Thymus (tissue), 11 donors: ENCODE measurements at regions not wholly inside any gene's neighbourhood (a gene's known extent, or its start where the extent isn't known, plus 50 kb on each side); places are given as distances from the start of the nearest gene placed in this dataset.
"Not testable (repeated sequence)": the region's sequence is repeated elsewhere in the genome, so short reads cannot be mapped to it uniquely, and the experiment has no call there.

Source experiments
- DNase-seq, 9 donors: peaks; one replicate each; pipeline ENCODE4 v3.0.0-alpha.2; 2013; ENCODE audit warnings: low spot score in 9 of 9, low read depth in 6 of 9, missing footprints in 1 of 9
- H3K27ac ChIP-seq, 2 donors: one replicate each; pipeline ENCODE4 v1.5.1; 2013; ENCODE audit warnings: control low read depth in 1 of 2, low read depth in 1 of 2, low read length in 1 of 2, mild to moderate bottlenecking in 1 of 2, moderate library complexity in 1 of 2
- H3K27me3 ChIP-seq, 2 donors: one replicate each; pipeline ENCODE4 v1.5.1; 2013; ENCODE audit warnings: low read length in 1 of 2; ENCODE audit not compliant: control insufficient read depth in 2 of 2, insufficient read depth in 1 of 2
- H3K36me3 ChIP-seq, 2 donors: one replicate each; pipeline ENCODE4 v1.5.1; 2013; ENCODE audit warnings: low read length in 1 of 2, mild to moderate bottlenecking in 1 of 2, moderate library complexity in 1 of 2; ENCODE audit not compliant: control insufficient read depth in 2 of 2, insufficient read depth in 2 of 2
- H3K4me1 ChIP-seq, 2 donors: one replicate each; pipeline ENCODE4 v1.5.1; 2013; ENCODE audit warnings: low read length in 2 of 2; ENCODE audit not compliant: control insufficient read depth in 2 of 2, insufficient read depth in 2 of 2
- H3K4me3 ChIP-seq, 2 donors: one replicate each; pipeline ENCODE4 v1.5.1; 2013; ENCODE audit warnings: low read length in 2 of 2, control low read depth in 1 of 2, mild to moderate bottlenecking in 1 of 2
- H3K9me3 ChIP-seq, 2 donors: one replicate each; pipeline ENCODE4 v1.5.1; 2013; ENCODE audit warnings: low read length in 1 of 2, mild to moderate bottlenecking in 1 of 2; ENCODE audit not compliant: control insufficient read depth in 2 of 2, insufficient read depth in 1 of 2
- WGBS: extraction: QIAGEN DNeasy Blood & Tissue Kit; methylation state at CpG from one replicate; pipeline ENCODE4 v1.1.7; 2013; 5-methylcytosine and 5-hydroxymethylcytosine counted together
- donor health status: healthy.

DNA sequence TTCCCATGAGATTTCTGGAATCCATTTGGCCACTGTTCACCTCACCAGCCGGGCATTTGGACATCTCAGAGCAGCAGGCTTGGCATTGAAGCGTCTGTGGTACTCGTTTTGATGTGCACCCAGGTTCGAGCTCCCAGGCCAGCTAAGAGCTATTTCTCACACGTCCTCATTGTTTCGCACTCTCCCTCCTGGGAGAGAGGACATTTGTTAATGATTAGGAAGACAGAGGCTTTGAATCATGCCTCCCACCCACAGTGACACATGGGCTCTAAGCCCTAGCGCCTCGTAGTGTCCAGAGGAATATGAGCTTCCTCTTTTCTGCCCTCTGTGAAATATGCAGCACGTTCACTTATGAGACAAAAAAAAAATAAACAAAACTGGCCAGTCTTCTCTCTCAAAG lies 361.8 kb downstream of the RND3 start:
- H3K4me3 ChIP-seq = no peak overlapping the region
- H3K27me3 ChIP-seq = no peaks in the 10 kb centered on the region
- H3K27ac ChIP-seq = no peak overlapping the region
- WGBS = 47% methylated on average over 9 of the region's 9 CpGs
- H3K4me1 ChIP-seq = no peaks in the 10 kb centered on the region
- no peaks in the 10 kb centered on the region for H3K9me3 ChIP-seq
- no peak for DNase-seq
- no peaks in the 10 kb centered on the region for H3K36me3 ChIP-seq

- H3K36me3 ChIP-seq = no peaks in the 10 kb centered on the region
- no peaks in the 10 kb centered on the region for H3K4me1 ChIP-seq
- DNase-seq = no peak
- no peak overlapping the region for H3K4me3 ChIP-seq
- H3K27me3 ChIP-seq = no peaks in the 10 kb centered on the region
- H3K27ac ChIP-seq = no peak overlapping the region
- no peaks in the 10 kb centered on the region for H3K9me3 ChIP-seq
- 91% methylated on average over 5 of the region's 5 CpGs for WGBS
Measured at GRCh38 chr2:150125188-150125587, 362.3 kb downstream of the RND3 start.

DNA sequence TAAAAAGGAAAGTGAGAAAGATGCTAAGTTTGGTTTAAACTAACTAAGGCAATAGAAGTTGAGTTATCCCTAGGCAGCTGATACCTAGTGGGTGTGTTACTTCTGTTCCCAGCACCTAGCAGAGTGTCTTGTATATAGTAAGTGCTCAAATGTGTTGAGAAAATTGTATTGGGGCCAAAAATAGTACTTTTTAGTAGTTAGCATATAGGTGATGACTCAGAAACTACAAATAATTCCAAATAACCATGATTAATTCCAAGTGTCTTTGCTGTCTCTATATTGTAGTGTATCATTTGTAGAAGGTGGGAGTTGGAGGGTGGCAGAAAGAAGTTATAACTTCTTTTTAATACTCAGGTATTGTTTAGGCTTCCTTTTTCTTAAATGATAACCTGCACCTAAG lies 362.7 kb downstream of the RND3 start:
- H3K4me3 ChIP-seq = no peak overlapping the region
- no peaks in the 10 kb centered on the region for H3K9me3 ChIP-seq
- no peaks in the 10 kb centered on the region for H3K36me3 ChIP-seq
- DNase-seq = no peak
- no peaks in the 10 kb centered on the region for H3K27me3 ChIP-seq
- H3K27ac ChIP-seq = no peak overlapping the region
- no peaks in the 10 kb centered on the region for H3K4me1 ChIP-seq

- DNase-seq = no peak
- H3K4me1 ChIP-seq = no peaks in the 10 kb centered on the region
- WGBS = 92% methylated on average over 2 of the region's 2 CpGs
Measured at GRCh38 chr2:150122871-150123613, 364.4 kb downstream of the RND3 start.

GRCh38 chr2:150122156-150122555 lies 365.3 kb downstream of the RND3 start:
- WGBS = 96% methylated on average over 3 of the region's 3 CpGs
- H3K4me1 ChIP-seq = no peaks in the 10 kb centered on the region
- DNase-seq = no peak
- H3K27me3 ChIP-seq = no peaks in the 10 kb centered on the region
- H3K9me3 ChIP-seq = no peaks in the 10 kb centered on the region
- H3K4me3 ChIP-seq = no peak overlapping the region
- no peak overlapping the region for H3K27ac ChIP-seq
- H3K36me3 ChIP-seq = no peaks in the 10 kb centered on the region

More at GRCh38 chr2:150122871-150123613, 364.4 kb downstream of the RND3 start:
- Histone ChIP-seq H3K36me3 (no peaks in the 10 kb centered on the region), H3K27ac (no peak overlapping the region), H3K9me3 (no peaks in the 10 kb centered on the region), H3K27me3 (no peaks in the 10 kb centered on the region), H3K4me3 (no peak overlapping the region)

DNA sequence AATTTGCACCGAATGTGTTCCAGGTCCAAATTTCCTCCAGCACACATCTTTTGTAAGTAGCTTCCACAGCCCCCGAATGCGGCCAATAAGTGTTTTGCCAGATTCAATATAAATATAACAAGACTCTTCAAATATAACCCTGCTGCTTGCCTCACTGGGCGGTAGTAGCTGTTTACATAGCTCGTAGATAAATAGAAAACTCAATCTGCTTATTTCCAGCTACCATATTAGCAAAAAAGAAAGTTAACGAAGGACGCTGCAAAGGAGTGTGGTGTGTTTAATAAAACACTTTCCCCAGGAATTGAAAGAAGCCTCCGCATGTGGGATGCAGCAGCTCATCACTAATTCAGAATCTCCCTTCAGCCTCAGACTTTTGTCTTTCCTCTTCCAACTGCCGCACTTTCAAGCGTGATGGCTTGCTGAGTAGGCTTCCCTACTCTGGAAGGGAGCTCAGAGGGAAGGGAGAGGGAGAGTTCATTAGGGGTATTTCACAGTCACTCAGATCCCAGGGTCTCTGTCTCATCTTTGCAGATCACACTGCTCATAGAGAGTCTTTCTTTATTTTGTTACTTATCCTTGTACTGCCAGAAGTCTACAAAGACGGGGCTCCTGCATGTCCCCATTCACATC lies 367.0 kb downstream of the RND3 start:
- H3K27me3 ChIP-seq = no peaks in the 10 kb centered on the region
- 82% methylated on average over 11 of the region's 11 CpGs for WGBS
- H3K9me3 ChIP-seq = no peaks in the 10 kb centered on the region
- H3K27ac ChIP-seq = no peak overlapping the region
- no peaks in the 10 kb centered on the region for H3K4me1 ChIP-seq
- no peak overlapping the region for H3K4me3 ChIP-seq
- no peaks in the 10 kb centered on the region for H3K36me3 ChIP-seq
- no peak for DNase-seq

DNA sequence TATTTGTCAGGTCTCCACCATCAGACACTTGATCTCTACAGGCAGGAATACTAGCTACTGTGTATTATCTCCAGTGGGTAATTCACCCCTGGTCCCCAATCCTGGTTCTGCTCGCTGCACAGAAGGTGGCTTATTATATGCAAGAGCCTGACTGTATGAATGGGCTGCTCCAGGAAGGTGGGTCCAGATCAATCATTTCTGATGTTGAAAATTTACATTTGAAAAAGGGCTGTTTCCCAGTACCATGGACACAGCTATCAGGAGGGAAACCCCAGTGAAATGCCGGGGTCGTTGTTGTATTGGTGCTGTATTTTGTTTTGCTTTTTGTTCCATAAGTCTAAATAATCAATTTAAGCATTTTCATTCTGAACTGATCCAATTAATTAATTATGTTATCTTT lies 367.6 kb downstream of the RND3 start:
- Histone ChIP-seq H3K36me3 (no peaks in the 10 kb centered on the region), H3K9me3 (no peaks in the 10 kb centered on the region), H3K27ac (no peak overlapping the region), H3K4me1 (no peaks in the 10 kb centered on the region), H3K27me3 (no peaks in the 10 kb centered on the region), H3K4me3 (no peak overlapping the region)
- no peak for DNase-seq
- 84% methylated on average over 3 of the region's 3 CpGs for WGBS

GRCh38 chr2:150114089-150114488 lies 373.4 kb downstream of the RND3 start:
- H3K9me3 ChIP-seq, H3K27ac ChIP-seq, H3K27me3 ChIP-seq, H3K36me3 ChIP-seq, H3K4me1 ChIP-seq, DNase-seq, H3K4me3 ChIP-seq: not testable (repeated sequence)
- WGBS = 95% methylated on average over 8 of the region's 8 CpGs

- H3K36me3 ChIP-seq = no peaks in the 10 kb centered on the region
- DNase-seq = no peak
- H3K4me3 ChIP-seq = no peak overlapping the region
- 84% methylated on average over 2 of the region's 2 CpGs for WGBS
- no peaks in the 10 kb centered on the region for H3K27me3 ChIP-seq
- H3K9me3 ChIP-seq = peaks cover 0 to 3% of the 10 kb centered on the region in 2 donors
- H3K27ac ChIP-seq = no peak overlapping the region
- H3K4me1 ChIP-seq = no peaks in the 10 kb centered on the region
Measured at GRCh38 chr2:150110548-150110947, 376.9 kb downstream of the RND3 start.
